ENCODE measurements at regions not wholly inside any gene's neighbourhood (a gene's known extent, or its start where the extent isn't known, plus 50 kb on each side); places are given as distances from the start of the nearest gene placed in this dataset.

GRCh38 chr10:78909221-78909620 lies 159.5 kb upstream of the ZMIZ1 start:
- no peak for TF ChIP-seq ZNF274 (IDR thresholded peaks at IDR 0.05; ENCODE audit: low read depth, low read length)
- no peak overlapping the region for H3K4me3 ChIP-seq (ENCODE audit: low read length)

- H3K4me3 ChIP-seq (ENCODE audit: low read length): no peak overlapping the region
- TF ChIP-seq ZNF274 (IDR thresholded peaks at IDR 0.05; ENCODE audit: low read depth, low read length): no peak
These were observed 158.7 kb upstream of the ZMIZ1 start for GRCh38 chr10:78910021-78910420.

- TF ChIP-seq ZNF274 (IDR thresholded peaks at IDR 0.05; ENCODE audit: low read depth, low read length): no peak
- no peak overlapping the region for H3K4me3 ChIP-seq (ENCODE audit: low read length)
These were observed 158.3 kb upstream of the ZMIZ1 start for GRCh38 chr10:78910476-78910875.

GRCh38 chr10:78910886-78911285 lies 157.9 kb upstream of the ZMIZ1 start:
- no peak overlapping the region for H3K4me3 ChIP-seq (ENCODE audit: low read length)
- TF ChIP-seq ZNF274 (IDR thresholded peaks at IDR 0.05; ENCODE audit: low read depth, low read length): no peak

- TF ChIP-seq ZNF274 (IDR thresholded peaks at IDR 0.05; ENCODE audit: low read depth, low read length): no peak
- H3K4me3 ChIP-seq (ENCODE audit: low read length): no peak overlapping the region
These were observed 157.0 kb upstream of the ZMIZ1 start for GRCh38 chr10:78911533-78912340.

GRCh38 chr10:78912361-78913218 lies 156.2 kb upstream of the ZMIZ1 start:
- no peak overlapping the region for H3K4me3 ChIP-seq (ENCODE audit: low read length)
- no peak for TF ChIP-seq ZNF274 (IDR thresholded peaks at IDR 0.05; ENCODE audit: low read depth, low read length)

- no peak for TF ChIP-seq ZNF274 (IDR thresholded peaks at IDR 0.05; ENCODE audit: low read depth, low read length)
- no peak overlapping the region for H3K4me3 ChIP-seq (ENCODE audit: low read length)
These were observed 155.3 kb upstream of the ZMIZ1 start for GRCh38 chr10:78913219-78914059.

- no peak overlapping the region for H3K4me3 ChIP-seq (ENCODE audit: low read length)
- no peak for TF ChIP-seq ZNF274 (IDR thresholded peaks at IDR 0.05; ENCODE audit: low read depth, low read length)
These were observed 154.7 kb upstream of the ZMIZ1 start for GRCh38 chr10:78914060-78914378.

- H3K4me3 ChIP-seq (ENCODE audit: low read length): no peak overlapping the region
- TF ChIP-seq ZNF274 (IDR thresholded peaks at IDR 0.05; ENCODE audit: low read depth, low read length): no peak
These were observed 154.1 kb upstream of the ZMIZ1 start for GRCh38 chr10:78914502-78915189.

GRCh38 chr10:78915190-78915518 lies 153.6 kb upstream of the ZMIZ1 start:
- TF ChIP-seq ZNF274 (IDR thresholded peaks at IDR 0.05; ENCODE audit: low read depth, low read length): no peak
- no peak overlapping the region for H3K4me3 ChIP-seq (ENCODE audit: low read length)

- no peak overlapping the region for H3K4me3 ChIP-seq (ENCODE audit: low read length)
- TF ChIP-seq ZNF274 (IDR thresholded peaks at IDR 0.05; ENCODE audit: low read depth, low read length): no peak
These were observed 152.5 kb upstream of the ZMIZ1 start for GRCh38 chr10:78916227-78916626.

GRCh38 chr10:78919181-78919966 lies 149.4 kb upstream of the ZMIZ1 start:
- TF ChIP-seq ZNF274 (IDR thresholded peaks at IDR 0.05; ENCODE audit: low read depth, low read length): no peak
- no peak overlapping the region for H3K4me3 ChIP-seq (ENCODE audit: low read length)

- H3K4me3 ChIP-seq (ENCODE audit: low read length): no peak overlapping the region
- TF ChIP-seq ZNF274 (IDR thresholded peaks at IDR 0.05; ENCODE audit: low read depth, low read length): no peak
These were observed 148.8 kb upstream of the ZMIZ1 start for GRCh38 chr10:78920011-78920410.

All from GM08714 (cell line).